ENCODE measurements at regions not wholly inside any gene's neighbourhood (a gene's known extent, or its start where the extent isn't known, plus 50 kb on each side); places are given as distances from the start of the nearest gene placed in this dataset.

DNA sequence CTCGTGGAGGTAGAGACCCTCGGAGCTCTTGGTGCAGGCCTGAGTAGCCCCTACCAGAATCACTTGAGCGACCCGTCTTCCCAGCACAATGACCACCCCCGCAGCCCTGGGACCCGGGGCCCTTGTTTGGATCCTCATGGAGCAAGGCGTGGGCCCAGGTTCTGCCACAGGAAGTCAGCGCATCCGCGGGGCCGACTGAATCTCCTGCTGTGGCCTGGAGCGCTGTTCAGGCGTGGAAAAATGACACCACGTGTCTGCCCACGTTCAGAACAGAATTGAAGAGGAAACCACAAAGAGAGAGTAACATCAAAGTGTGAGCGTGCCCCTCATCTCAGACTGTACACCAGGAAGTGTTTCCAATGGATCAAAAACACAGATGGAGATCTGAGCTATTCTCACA is 1479.2 kb downstream of the TBC1D22A start:
- Histone ChIP-seq H3K27ac (no peak overlapping the region), H3K27me3 (no peaks in the 10 kb centered on the region), H3K4me1 (ENCODE audit: low read depth) (no peaks in the 10 kb centered on the region), H3K4me3 (no peak overlapping the region), H3K9me3 (ENCODE audit: low read depth) (no peaks in the 10 kb centered on the region), H3K36me3 (no peaks in the 10 kb centered on the region)
- TF ChIP-seq, protein P1, sequence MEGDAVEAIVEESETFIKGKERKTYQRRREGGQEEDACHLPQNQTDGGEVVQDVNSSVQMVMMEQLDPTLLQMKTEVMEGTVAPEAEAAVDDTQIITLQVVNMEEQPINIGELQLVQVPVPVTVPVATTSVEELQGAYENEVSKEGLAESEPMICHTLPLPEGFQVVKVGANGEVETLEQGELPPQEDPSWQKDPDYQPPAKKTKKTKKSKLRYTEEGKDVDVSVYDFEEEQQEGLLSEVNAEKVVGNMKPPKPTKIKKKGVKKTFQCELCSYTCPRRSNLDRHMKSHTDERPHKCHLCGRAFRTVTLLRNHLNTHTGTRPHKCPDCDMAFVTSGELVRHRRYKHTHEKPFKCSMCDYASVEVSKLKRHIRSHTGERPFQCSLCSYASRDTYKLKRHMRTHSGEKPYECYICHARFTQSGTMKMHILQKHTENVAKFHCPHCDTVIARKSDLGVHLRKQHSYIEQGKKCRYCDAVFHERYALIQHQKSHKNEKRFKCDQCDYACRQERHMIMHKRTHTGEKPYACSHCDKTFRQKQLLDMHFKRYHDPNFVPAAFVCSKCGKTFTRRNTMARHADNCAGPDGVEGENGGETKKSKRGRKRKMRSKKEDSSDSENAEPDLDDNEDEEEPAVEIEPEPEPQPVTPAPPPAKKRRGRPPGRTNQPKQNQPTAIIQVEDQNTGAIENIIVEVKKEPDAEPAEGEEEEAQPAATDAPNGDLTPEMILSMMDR (IDR thresholded peaks at IDR 0.05; ENCODE audit: low read depth, low read length), result no peak
- DNase-seq (ENCODE audit: low read depth in 1 of 2, low spot score in 1 of 2), result no peak

DNA sequence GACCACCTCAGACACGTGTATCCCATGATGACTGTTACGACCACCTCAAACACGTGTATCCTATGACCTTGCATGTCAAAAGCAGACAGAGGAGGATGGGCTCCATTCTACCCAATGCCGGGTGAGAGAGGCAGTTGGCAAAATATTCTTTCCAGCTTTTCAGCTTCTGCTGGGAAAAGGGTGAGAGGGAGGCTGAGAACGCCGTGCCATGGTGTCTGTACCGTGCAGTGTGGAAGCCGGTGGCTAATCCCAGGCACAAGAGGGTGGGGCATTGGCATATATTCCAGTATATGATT is 1478.4 kb downstream of the TBC1D22A start:
- Histone ChIP-seq H3K27ac (no peak overlapping the region), H3K36me3 (no peaks in the 10 kb centered on the region), H3K4me1 (ENCODE audit: low read depth) (no peaks in the 10 kb centered on the region), H3K27me3 (no peaks in the 10 kb centered on the region), H3K4me3 (no peak overlapping the region), H3K9me3 (ENCODE audit: low read depth) (no peaks in the 10 kb centered on the region)
- no peak for DNase-seq (ENCODE audit: low read depth in 1 of 2, low spot score in 1 of 2)
- TF ChIP-seq, protein P1 (IDR thresholded peaks at IDR 0.05; ENCODE audit: low read depth, low read length), result no peak

DNA sequence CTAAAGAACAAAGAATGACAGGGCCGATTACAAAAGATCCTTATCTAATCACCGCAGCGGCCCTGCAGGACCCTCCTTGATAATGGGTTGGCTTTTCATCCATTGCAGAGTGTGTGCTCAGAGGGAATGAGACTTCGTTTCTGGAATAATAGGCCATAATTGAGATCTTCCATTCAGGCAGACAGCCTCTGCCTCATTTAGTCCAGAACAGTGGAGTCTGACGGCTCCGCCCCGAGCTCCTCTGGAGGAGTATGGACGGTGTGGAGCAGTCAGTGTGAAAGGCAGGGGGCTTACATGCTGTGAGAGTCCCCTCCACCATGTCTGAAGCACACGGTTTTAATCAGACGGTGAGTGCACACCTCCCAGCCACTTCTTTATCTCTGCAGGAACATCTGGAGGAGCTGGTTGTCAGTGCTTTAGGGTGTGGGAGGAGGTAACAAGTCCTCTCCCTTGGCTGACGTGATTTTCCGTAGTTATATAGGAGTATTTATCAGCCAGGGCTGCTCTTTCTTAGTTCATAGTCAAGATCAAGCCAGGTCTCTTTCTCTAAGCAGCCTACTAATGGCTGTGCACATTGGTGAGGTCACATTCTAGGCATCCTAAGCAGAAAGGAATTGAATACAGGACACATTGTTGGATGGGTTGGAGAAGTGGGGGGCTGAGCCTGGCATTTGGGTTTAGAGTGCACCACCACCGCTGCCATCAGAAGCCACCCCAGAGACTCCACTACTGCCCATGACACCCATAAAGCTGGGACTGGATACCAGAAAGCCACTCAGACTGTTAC is 1477.9 kb downstream of the TBC1D22A start:
- no peaks in the 10 kb centered on the region for H3K9me3 ChIP-seq (ENCODE audit: low read depth)
- H3K27ac ChIP-seq, result no peak overlapping the region
- no peak overlapping the region for H3K4me3 ChIP-seq
- no peak for DNase-seq (ENCODE audit: low read depth in 1 of 2, low spot score in 1 of 2)
- no peaks in the 10 kb centered on the region for H3K4me1 ChIP-seq (ENCODE audit: low read depth)
- H3K36me3 ChIP-seq, result no peaks in the 10 kb centered on the region
- no peaks in the 10 kb centered on the region for H3K27me3 ChIP-seq
- TF ChIP-seq, protein P1 (IDR thresholded peaks at IDR 0.05; ENCODE audit: low read depth, low read length), result no peak

DNA sequence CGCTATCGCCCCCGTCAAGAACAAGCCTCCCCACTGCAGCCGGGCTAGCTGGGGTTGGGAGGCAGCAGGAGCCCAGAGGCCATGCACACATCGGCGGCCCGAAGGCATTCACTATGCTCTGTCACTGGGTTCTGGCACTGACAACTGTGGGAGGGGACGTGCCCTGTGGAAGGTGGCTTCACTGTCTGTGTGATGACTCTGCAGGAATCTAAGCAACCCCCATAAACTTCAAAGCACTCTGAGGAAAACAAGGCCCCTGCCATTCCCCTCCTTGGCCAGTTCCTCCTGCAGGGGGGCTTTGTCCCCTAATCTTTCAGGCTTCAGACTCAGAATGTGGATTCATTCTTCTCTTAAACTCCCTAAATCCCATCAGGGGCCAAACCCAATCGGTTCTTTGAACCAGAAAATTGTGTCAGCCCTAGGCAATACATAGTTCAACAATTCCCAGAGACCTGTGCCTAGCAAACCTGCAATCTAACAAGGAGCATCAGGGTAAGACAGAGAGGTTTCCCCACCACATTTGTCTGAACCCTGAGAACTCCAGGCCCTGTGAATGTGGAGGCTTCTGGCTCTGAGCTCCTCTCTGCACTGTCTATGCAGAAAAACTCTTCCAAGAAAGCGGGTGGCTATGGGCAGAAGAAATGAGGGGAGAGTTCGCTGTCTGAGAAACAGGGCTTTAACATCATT is 1477.2 kb downstream of the TBC1D22A start:
- H3K9me3 ChIP-seq (ENCODE audit: low read depth), result no peaks in the 10 kb centered on the region
- H3K4me3 ChIP-seq, result no peak overlapping the region
- H3K27ac ChIP-seq, result no peak overlapping the region
- H3K4me1 ChIP-seq (ENCODE audit: low read depth), result no peaks in the 10 kb centered on the region
- no peaks in the 10 kb centered on the region for H3K36me3 ChIP-seq
- TF ChIP-seq, protein P1 (IDR thresholded peaks at IDR 0.05; ENCODE audit: low read depth, low read length), result no peak
- H3K27me3 ChIP-seq, result no peaks in the 10 kb centered on the region
- no peak for DNase-seq (ENCODE audit: low read depth in 1 of 2, low spot score in 1 of 2)

DNA sequence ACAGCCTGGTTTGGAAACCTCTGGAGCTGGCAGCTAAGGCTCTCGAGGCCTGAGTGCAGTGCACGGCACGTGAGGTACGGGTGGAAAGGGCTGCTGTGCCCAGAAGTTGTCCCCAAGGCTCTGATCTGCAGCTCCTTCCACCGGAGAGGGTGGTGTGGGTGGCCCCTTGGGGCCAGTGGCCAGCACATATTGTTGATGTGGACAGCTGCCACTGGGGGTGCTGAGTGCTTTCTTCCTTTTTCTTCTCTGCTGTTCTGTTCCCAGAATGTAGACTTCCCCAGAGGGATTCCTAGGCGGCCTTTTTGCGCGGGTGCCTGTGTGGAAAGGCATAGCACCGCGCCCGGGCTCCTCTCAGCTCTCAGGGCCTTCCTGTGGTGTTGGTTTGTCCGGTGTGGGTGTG is 1476.5 kb downstream of the TBC1D22A start:
- H3K4me1 ChIP-seq (ENCODE audit: low read depth), result no peaks in the 10 kb centered on the region
- TF ChIP-seq, protein P1 (IDR thresholded peaks at IDR 0.05; ENCODE audit: low read depth, low read length), result no peak
- H3K27me3 ChIP-seq, result no peaks in the 10 kb centered on the region
- no peak for DNase-seq (ENCODE audit: low read depth in 1 of 2, low spot score in 1 of 2)
- no peak overlapping the region for H3K27ac ChIP-seq
- H3K36me3 ChIP-seq, result no peaks in the 10 kb centered on the region
- no peak overlapping the region for H3K4me3 ChIP-seq
- no peaks in the 10 kb centered on the region for H3K9me3 ChIP-seq (ENCODE audit: low read depth)
